HEK293 (cell line): ENCODE measurements at regions not wholly inside any gene's neighbourhood (a gene's known extent, or its start where the extent isn't known, plus 50 kb on each side); places are given as distances from the start of the nearest gene placed in this dataset.

Experiments
- CTCF ChIA-PET: fragments of 350-600 bp; formaldehyde crosslinking; extraction: SDS; loops from one replicate; lab custom pipeline; 2021; ENCODE audit warnings: antibody characterized with exemption; lab: Yijun Ruan, JAX
- POLR2A ChIA-PET: fragments of 300-600 bp; formaldehyde crosslinking; extraction: SDS; loops from one replicate; lab custom pipeline; 2020; ENCODE audit warnings: antibody characterized with exemption, inconsistent platforms; lab: Yijun Ruan, JAX
- H3K27ac ChIP-seq: fragments of 200-500 bp; sonication (Bioruptor generic); 2 replicates; pipeline ENCODE4 v1.5.1; 2014; ENCODE audit warnings: low read depth, low read length, control low read depth, inconsistent platforms; ENCODE audit errors: extremely low read depth
- H3K36me3 ChIP-seq, 2 experiments: fragments of 200-500 bp in 1 of 2; sonication (Bioruptor generic) in 1 of 2; 1 replicate in 1 of 2; 2 replicates in 1 of 2; pipeline ENCODE4 v1.5.1; 2014 to 2017; ENCODE audit warnings: inconsistent platforms in 2 of 2, low read length in 2 of 2; ENCODE audit not compliant: control insufficient read depth in 2 of 2, insufficient read depth in 1 of 2
- H3K4me1 ChIP-seq: fragments of 200-500 bp; sonication (Bioruptor generic); 2 replicates; pipeline ENCODE4 v1.5.1; 2014; ENCODE audit warnings: mild to moderate bottlenecking, low read length, inconsistent platforms; ENCODE audit not compliant: control insufficient read depth, insufficient read depth
- H3K4me3 ChIP-seq: 2 replicates; pipeline ENCODE4 v1.5.1; 2011; ENCODE audit warnings: low read depth, mild to moderate bottlenecking, control low read depth, low read length, moderate library complexity
- H3K9me3 ChIP-seq: fragments of 200-500 bp; sonication (Bioruptor generic); 2 replicates; pipeline ENCODE4 v1.5.1; 2014; ENCODE audit warnings: low read depth, low read length, inconsistent platforms; ENCODE audit not compliant: control insufficient read depth, insufficient read depth
- FEZF1 ChIP-seq: fragments of 450-650 bp; formaldehyde crosslinking; IDR thresholded peaks from 2 replicates; pipeline ENCODE4 v1.5.1; 2016; ENCODE audit warnings: missing biosample characterization, missing genetic modification characterization
- GLI2 ChIP-seq: fragments of 450-650 bp; formaldehyde crosslinking; IDR thresholded peaks from 2 replicates; pipeline ENCODE4; 2017; ENCODE audit warnings: missing biosample characterization, missing genetic modification characterization, low read depth, borderline replicate concordance
- HOXD13 ChIP-seq: sonication (generic); formaldehyde crosslinking; IDR thresholded peaks from 2 replicates; pipeline ENCODE4 v1.8.0; 2022; ENCODE audit warnings: missing genetic modification reagents, borderline replicate concordance
- IKZF3 ChIP-seq: fragments of 450-650 bp; IDR thresholded peaks from 2 replicates; pipeline ENCODE4 v1.5.0; 2018; ENCODE audit warnings: missing biosample characterization, mild to moderate bottlenecking, missing genetic modification characterization, moderate library complexity
- KLF9 ChIP-seq: fragments of 450-650 bp; formaldehyde crosslinking; IDR thresholded peaks from 2 replicates; pipeline ENCODE4 v1.5.1; 2016; ENCODE audit warnings: missing biosample characterization, missing genetic modification characterization, low read depth
- SP7 ChIP-seq: fragments of 450-650 bp; formaldehyde crosslinking; IDR thresholded peaks from 2 replicates; pipeline ENCODE4 v1.5.1; 2016; ENCODE audit warnings: missing biosample characterization, missing genetic modification characterization
- ZFP41 ChIP-seq: fragments of 450-650 bp; formaldehyde crosslinking; IDR thresholded peaks from 2 replicates; pipeline ENCODE4 v1.5.1; 2016; ENCODE audit warnings: missing biosample characterization, missing genetic modification characterization, borderline replicate concordance
- ZNF140 ChIP-seq: fragments of 450-650 bp; formaldehyde crosslinking; IDR thresholded peaks from 2 replicates; pipeline ENCODE4 v1.5.1; 2016; ENCODE audit warnings: missing biosample characterization, missing genetic modification characterization
- ZNF184 ChIP-seq: fragments of 450-650 bp; IDR thresholded peaks from 2 replicates; pipeline ENCODE4 v1.5.1; 2018; ENCODE audit warnings: missing biosample characterization, mild to moderate bottlenecking, missing genetic modification characterization
- ZNF366 ChIP-seq: fragments of 450-650 bp; formaldehyde crosslinking; conservative IDR thresholded peaks from 2 replicates; pipeline ENCODE4 v1.5.1; 2016; ENCODE audit warnings: missing biosample characterization, missing genetic modification characterization
- ZNF501 ChIP-seq: fragments of 450-650 bp; formaldehyde crosslinking; IDR thresholded peaks from 2 replicates; pipeline ENCODE4 v1.5.1; 2016; ENCODE audit warnings: missing biosample characterization, missing genetic modification characterization
- ZNF510 ChIP-seq: fragments of 450-650 bp; formaldehyde crosslinking; IDR thresholded peaks from 2 replicates; pipeline ENCODE4 v1.5.1; 2018; ENCODE audit warnings: mild to moderate bottlenecking, missing genetic modification characterization, missing biosample characterization; ENCODE audit not compliant: insufficient replicate concordance
- ZNF530 ChIP-seq: fragments of 450-650 bp; formaldehyde crosslinking; IDR thresholded peaks from 2 replicates; pipeline ENCODE4 v1.5.1; 2016; ENCODE audit warnings: low read depth, missing biosample characterization, missing genetic modification characterization
- ZNF544 ChIP-seq: fragments of 450-650 bp; formaldehyde crosslinking; IDR thresholded peaks from 2 replicates; pipeline ENCODE4 v1.5.0; 2017; ENCODE audit warnings: missing biosample characterization, missing genetic modification characterization
- TF ChIP-seq, protein P1 (sequence below): fragments of 450-650 bp; IDR thresholded peaks from 2 replicates; pipeline ENCODE4 v1.5.1; 2018; ENCODE audit warnings: missing biosample characterization, mild to moderate bottlenecking, missing genetic modification characterization
- TF ChIP-seq, protein P2 (sequence below): fragments of 450-650 bp; formaldehyde crosslinking; IDR thresholded peaks from 2 replicates; pipeline ENCODE4 v1.5.1; 2016; ENCODE audit warnings: missing biosample characterization, missing genetic modification characterization, borderline replicate concordance
- TF ChIP-seq, protein P3 (sequence below): fragments of 450-650 bp; formaldehyde crosslinking; conservative IDR thresholded peaks from 2 replicates; pipeline ENCODE4 v1.5.1; 2016; ENCODE audit warnings: low read depth, missing biosample characterization, missing genetic modification characterization
- TF ChIP-seq, protein P4 (sequence below): fragments of 450-650 bp; formaldehyde crosslinking; IDR thresholded peaks from 2 replicates; pipeline ENCODE4 v1.5.1; 2016; ENCODE audit warnings: missing biosample characterization, missing genetic modification characterization
- TF ChIP-seq, protein P5 (sequence below): fragments of 450-650 bp; formaldehyde crosslinking; IDR thresholded peaks from 2 replicates; pipeline ENCODE4 v1.5.1; 2016; ENCODE audit warnings: missing biosample characterization, missing genetic modification characterization

DNA sequence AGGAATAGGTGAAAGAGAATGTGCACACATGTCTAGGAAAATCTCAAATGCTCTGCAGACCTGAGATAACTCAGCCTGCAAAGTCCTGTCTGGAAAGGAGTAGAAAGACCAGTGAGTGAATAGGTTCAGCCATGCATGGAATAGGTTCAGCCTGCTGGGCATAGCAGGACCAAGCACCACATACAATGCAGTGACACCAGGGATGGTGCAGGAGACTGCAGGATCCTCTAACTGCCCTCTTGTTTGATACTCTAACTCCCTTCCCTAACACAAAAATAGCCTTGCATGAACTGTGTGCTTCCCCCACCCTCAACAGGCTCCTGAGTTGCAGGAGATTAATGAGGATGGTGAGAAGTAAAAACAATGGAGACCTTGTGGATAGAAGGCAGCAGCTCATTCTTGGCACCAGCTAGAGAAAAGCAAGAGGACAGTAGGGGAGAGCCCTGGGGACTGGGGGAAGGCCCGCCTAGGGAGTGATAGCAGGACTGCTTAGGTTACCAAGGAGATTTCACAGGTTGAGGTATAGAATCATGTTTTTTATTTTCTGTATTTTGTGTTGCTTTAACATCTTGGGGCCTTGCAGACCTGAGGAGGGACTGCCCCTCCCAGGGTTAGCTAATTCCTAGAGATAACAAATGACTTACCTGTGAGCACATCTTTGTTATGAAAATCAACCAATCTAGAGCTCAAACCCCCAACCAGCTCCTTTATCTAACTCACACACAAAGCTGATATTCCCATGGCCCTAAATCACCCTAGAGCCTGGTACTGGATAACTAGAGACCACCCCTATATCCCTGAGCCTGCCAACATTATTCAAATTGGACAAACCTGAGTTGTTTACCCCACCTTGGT is 187.8 kb downstream of the PLPP4 start (continued):
- TF ChIP-seq, protein P1, sequence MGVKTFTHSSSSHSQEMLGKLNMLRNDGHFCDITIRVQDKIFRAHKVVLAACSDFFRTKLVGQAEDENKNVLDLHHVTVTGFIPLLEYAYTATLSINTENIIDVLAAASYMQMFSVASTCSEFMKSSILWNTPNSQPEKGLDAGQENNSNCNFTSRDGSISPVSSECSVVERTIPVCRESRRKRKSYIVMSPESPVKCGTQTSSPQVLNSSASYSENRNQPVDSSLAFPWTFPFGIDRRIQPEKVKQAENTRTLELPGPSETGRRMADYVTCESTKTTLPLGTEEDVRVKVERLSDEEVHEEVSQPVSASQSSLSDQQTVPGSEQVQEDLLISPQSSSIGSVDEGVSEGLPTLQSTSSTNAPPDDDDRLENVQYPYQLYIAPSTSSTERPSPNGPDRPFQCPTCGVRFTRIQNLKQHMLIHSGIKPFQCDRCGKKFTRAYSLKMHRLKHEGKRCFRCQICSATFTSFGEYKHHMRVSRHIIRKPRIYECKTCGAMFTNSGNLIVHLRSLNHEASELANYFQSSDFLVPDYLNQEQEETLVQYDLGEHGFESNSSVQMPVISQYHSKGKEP, result no peak
- no peak for TF ChIP-seq FEZF1
- no peak for TF ChIP-seq KLF9
- TF ChIP-seq ZNF501 (tag by site-specific recombination), result no peak
- TF ChIP-seq ZNF530, result no peak

DNA sequence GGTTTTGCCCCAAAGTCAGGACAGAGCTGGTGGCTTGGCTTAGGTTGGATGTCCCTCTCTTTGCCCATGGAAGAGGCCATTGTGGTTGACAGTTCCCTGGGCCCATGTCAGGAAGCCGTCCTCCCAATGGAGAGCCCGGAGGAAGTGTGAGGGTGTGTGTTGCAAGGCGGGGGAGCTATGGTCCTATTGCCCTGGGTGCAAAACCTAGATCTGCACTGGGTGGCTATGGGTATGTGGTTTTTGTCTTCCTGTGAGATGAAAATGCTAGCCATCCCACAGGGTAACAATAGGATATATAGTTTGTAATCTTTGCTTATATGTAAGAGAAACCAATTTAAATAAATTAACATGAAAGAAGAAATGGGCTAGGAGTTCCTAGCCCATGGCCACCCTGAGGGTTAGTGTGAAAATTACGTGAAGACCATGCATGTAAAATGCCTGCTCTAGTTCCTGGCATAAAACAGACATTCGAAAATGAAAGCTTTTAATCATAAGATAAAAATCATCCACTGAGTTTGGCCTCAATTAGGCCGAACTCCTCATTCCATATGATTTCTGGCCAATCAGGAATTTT is 189.2 kb downstream of the PLPP4 start:
- ChIA-PET POLR2A (no interaction called here), CTCF (no interaction called here)
- H3K4me1 ChIP-seq, result no peaks in the 10 kb centered on the region
- no peak overlapping the region for H3K4me3 ChIP-seq
- H3K9me3 ChIP-seq, result no peaks in the 10 kb centered on the region
- H3K36me3 ChIP-seq, result no peaks in the 10 kb centered on the region
- H3K27ac ChIP-seq, result no peak overlapping the region
- TF ChIP-seq ZNF544 (tag by site-specific recombination) (no peak), ZNF510 (tag by site-specific recombination) (no peak), GLI2 (tag by site-specific recombination) (no peak), ZFP41 (no peak), IKZF3 (tag by site-specific recombination) (no peak), HOXD13 (CRISPR knock-in tag) (no peak), ZNF184 (tag by site-specific recombination) (no peak), ZNF140 (tag by site-specific recombination) (no peak)
- TF ChIP-seq, protein P2, sequence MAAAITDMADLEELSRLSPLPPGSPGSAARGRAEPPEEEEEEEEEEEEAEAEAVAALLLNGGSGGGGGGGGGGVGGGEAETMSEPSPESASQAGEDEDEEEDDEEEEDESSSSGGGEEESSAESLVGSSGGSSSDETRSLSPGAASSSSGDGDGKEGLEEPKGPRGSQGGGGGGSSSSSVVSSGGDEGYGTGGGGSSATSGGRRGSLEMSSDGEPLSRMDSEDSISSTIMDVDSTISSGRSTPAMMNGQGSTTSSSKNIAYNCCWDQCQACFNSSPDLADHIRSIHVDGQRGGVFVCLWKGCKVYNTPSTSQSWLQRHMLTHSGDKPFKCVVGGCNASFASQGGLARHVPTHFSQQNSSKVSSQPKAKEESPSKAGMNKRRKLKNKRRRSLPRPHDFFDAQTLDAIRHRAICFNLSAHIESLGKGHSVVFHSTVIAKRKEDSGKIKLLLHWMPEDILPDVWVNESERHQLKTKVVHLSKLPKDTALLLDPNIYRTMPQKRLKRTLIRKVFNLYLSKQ, result no peak
- TF ChIP-seq, protein P3, sequence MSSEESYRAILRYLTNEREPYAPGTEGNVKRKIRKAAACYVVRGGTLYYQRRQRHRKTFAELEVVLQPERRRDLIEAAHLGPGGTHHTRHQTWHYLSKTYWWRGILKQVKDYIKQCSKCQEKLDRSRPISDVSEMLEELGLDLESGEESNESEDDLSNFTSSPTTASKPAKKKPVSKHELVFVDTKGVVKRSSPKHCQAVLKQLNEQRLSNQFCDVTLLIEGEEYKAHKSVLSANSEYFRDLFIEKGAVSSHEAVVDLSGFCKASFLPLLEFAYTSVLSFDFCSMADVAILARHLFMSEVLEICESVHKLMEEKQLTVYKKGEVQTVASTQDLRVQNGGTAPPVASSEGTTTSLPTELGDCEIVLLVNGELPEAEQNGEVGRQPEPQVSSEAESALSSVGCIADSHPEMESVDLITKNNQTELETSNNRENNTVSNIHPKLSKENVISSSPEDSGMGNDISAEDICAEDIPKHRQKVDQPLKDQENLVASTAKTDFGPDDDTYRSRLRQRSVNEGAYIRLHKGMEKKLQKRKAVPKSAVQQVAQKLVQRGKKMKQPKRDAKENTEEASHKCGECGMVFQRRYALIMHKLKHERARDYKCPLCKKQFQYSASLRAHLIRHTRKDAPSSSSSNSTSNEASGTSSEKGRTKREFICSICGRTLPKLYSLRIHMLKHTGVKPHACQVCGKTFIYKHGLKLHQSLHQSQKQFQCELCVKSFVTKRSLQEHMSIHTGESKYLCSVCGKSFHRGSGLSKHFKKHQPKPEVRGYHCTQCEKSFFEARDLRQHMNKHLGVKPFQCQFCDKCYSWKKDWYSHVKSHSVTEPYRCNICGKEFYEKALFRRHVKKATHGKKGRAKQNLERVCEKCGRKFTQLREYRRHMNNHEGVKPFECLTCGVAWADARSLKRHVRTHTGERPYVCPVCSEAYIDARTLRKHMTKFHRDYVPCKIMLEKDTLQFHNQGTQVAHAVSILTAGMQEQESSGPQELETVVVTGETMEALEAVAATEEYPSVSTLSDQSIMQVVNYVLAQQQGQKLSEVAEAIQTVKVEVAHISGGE (tag by site-specific recombination), result no peak

DNA sequence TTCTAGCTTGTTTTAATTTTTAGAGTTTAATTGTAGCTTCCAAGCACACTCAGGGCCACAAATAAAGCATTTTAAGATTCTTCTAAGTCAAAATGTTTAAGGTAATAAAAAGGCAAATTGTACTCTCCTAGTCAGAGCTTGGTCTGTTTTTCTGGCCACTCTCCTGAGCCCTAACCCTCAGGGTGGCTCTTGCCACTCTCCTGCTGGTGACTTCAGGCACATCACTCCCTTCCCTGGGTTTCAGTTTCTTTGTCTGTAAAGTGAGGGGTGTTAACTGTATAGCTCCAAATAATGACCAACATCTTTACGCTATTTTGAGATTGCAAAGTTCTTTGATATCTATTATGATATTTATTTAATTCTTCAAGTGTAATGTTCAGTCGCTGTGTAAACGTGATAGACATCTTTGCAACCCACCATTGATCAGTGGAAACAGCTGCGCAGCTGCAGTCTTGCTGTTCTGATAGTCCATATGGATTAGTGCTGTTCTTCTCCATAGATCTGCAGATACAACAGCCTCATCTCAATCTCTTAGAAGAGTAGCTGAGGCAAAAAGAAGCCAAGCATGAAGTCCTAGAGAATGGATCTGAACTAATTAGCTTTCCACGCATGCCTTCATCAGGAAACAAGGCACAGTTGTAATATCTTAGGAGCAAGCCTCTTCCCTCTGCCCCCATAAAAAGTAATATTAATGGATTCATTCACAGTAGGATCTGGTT is 189.9 kb downstream of the PLPP4 start:
- no peak overlapping the region for H3K4me3 ChIP-seq
- no peak overlapping the region for H3K27ac ChIP-seq
- no peaks in the 10 kb centered on the region for H3K4me1 ChIP-seq
- POLR2A ChIA-PET, result no interaction called here
- CTCF ChIA-PET, result interaction anchor here (0.7 kb wide), 1 partner anchor 26 kb away, joined by 3 read pairs; no protein-coding TSS in a partner anchor
- no peaks in the 10 kb centered on the region for H3K36me3 ChIP-seq
- no peaks in the 10 kb centered on the region for H3K9me3 ChIP-seq
- TF ChIP-seq, protein P4, sequence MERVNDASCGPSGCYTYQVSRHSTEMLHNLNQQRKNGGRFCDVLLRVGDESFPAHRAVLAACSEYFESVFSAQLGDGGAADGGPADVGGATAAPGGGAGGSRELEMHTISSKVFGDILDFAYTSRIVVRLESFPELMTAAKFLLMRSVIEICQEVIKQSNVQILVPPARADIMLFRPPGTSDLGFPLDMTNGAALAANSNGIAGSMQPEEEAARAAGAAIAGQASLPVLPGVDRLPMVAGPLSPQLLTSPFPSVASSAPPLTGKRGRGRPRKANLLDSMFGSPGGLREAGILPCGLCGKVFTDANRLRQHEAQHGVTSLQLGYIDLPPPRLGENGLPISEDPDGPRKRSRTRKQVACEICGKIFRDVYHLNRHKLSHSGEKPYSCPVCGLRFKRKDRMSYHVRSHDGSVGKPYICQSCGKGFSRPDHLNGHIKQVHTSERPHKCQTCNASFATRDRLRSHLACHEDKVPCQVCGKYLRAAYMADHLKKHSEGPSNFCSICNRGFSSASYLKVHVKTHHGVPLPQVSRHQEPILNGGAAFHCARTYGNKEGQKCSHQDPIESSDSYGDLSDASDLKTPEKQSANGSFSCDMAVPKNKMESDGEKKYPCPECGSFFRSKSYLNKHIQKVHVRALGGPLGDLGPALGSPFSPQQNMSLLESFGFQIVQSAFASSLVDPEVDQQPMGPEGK (tag by site-specific recombination), result no peak
- TF ChIP-seq ZNF366 (tag by site-specific recombination), result no peak
- TF ChIP-seq SP7, result no peak
- no peak for TF ChIP-seq ZFP41
- TF ChIP-seq, protein P5, sequence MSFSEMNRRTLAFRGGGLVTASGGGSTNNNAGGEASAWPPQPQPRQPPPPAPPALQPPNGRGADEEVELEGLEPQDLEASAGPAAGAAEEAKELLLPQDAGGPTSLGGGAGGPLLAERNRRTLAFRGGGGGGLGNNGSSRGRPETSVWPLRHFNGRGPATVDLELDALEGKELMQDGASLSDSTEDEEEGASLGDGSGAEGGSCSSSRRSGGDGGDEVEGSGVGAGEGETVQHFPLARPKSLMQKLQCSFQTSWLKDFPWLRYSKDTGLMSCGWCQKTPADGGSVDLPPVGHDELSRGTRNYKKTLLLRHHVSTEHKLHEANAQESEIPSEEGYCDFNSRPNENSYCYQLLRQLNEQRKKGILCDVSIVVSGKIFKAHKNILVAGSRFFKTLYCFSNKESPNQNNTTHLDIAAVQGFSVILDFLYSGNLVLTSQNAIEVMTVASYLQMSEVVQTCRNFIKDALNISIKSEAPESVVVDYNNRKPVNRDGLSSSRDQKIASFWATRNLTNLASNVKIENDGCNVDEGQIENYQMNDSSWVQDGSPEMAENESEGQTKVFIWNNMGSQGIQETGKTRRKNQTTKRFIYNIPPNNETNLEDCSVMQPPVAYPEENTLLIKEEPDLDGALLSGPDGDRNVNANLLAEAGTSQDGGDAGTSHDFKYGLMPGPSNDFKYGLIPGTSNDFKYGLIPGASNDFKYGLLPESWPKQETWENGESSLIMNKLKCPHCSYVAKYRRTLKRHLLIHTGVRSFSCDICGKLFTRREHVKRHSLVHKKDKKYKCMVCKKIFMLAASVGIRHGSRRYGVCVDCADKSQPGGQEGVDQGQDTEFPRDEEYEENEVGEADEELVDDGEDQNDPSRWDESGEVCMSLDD (tag by site-specific recombination), result no peak
